Ureter (tissue), 1 donor: ENCODE measurements at regions not wholly inside any gene's neighbourhood (a gene's known extent, or its start where the extent isn't known, plus 50 kb on each side); places are given as distances from the start of the nearest gene placed in this dataset.

Experiments used
- DNase-seq: peaks from one replicate; pipeline ENCODE4 v3.0.0-alpha.2; 2020; ENCODE audit warnings: low spot score
- donor health status: DM: yes; HTN: yes; CAD: no.

DNA sequence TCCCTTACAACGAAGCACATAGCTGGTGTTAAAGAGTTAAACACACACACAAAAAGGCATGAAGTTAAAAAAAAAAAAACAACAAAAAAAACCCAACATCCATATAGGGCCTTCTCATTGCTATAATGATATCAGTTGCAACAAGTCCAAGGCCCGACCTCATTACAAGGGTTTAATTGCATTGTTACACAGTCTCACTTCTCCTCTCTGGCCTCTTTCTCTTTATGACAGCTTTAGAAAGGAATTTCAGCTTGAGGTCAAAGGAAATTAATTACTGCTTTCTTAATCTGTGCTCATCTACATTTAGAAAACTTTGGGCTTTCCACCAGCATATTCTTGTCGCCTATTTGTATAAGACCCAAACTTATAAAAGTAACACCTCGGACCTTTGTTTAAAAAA, 342.1 kb downstream of the NR2F2 start:
- no peak for DNase-seq

DNA sequence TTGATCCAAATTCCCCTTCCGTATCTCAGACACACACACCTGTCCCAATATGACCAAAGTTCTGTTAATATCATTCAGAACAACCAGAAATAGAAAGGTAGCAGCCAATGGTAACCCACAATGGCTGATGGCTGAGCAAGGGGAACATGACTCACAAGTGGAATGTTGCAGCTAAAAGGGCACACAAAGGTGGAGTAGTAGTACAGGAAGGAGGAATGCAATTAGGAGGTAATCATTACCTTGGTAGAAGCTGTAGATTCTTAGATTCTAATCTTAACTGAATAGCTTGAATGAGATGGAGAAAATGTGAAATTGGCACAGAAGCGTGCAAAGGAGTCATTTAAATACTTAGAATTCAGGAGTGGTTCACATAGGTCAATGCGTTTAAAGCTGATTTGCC, 347.9 kb downstream of the NR2F2 start:
- DNase-seq = no peak

DNA sequence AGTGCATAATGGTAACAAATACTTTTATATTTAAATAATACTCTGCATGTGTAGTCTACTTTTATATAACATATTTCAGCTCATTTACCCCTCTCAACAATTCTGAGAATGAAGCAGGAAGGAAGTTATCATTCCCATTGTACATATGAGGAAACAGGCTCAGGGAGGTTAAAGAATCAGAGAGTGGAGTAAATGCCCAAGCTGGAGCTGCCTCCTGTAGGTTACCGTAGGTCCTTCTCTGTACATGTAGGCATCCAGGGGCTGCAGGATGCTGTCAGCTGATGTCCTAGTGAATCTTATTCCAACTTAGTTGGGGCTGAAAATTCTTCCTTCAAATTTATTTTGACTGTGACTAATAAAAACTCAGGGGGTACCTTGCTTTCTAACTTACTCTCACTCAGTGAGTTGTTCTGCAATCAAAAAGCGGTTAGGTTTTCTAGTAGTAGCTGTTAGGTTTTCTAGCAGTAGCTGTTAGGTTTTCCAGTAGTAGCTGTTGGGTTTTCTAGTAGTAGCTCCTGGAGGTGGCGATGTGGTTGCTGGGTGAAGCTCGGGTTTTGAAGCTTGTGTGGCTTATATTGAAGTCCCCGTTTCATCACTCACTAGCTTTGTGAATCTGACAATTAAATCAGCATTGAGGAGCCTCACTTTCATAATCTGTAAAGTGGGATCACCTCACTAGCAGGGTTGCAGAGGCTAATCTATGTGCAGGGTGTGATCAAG, 357.0 kb downstream of the NR2F2 start:
- no peak for DNase-seq

DNA sequence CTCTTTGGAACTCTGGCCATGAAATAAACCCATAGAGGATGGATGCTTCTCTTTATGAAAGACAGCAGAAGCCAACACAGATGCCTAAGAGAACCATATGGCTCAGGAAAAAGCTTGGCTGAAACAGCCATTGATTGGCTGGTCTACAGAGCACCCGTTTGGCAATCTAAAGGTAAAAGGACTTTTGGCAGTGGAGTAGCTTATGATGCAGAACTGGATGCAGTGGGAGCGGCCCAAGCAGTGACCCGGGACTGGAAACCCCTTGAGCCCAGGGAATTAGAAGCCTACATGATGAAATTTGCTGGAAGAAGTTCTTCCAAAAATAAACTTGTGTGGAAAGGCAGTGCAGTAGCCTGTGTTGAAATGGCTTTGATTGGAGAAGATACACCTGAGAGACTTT, 360.2 kb downstream of the NR2F2 start:
- DNase-seq = no peak

DNA sequence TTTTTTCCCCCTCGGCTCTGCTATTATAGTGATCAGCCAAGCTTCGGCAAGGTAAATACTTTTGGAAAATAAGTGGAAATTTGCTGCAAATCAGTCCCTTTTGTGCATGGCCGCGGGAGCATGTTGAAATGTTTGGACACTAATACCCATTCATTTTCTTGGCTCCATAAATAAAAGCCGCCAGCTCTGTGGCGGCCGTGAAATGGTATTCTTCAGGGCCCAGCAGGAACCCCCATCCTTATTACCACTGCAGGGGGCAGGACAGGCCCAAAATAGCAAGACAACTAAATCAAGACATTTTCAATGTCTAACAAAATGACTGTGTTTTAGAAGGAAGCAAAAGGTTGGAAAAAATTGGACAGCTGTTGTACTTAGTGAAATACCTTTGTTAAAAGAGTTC, 362.3 kb downstream of the NR2F2 start:
- no peak for DNase-seq

DNA sequence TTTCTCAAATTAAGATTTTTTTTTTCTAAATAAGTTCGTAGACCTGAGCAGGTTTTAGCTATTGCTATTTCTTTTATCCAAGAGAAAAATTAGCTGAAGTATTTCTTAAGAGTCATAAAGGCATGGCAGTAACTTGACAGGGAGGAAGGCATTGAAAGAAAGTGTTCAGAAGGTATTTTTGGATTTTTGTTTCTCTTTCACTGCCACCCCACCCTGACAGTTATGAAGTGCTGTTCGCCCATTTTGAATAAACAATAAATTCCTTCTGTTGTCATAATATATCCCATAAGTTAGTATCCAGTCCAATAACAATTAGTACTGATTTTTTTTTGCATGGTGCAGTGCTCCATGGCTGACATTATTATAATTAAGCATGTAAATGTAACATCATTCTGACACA, 363.0 kb downstream of the NR2F2 start:
- DNase-seq = no peak

DNA sequence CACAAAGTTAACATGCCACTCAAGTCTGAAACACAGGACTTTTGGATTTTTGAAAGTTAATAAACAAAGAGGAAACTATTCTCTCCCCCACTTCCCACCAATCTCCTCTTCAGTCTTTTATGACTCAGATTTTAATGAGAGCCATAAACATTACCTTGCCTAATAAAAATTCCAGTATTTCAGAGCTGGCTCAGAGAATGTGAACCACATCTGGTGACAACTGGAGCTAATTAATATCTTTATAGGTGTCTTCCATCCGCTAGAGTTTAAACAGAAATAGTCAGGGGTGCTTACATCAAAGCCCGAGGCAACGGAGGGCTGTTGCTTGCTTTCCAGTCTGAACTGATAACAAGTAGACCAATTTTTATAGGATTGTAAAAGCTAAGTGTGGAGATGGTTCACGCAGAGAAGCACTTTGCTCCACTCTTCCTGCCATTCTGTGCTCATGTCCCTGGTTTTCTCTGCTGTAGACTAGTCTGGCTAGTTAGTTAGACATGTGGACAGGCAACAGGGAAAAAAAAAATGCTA, 363.6 kb downstream of the NR2F2 start:
- DNase-seq = no peak

DNA sequence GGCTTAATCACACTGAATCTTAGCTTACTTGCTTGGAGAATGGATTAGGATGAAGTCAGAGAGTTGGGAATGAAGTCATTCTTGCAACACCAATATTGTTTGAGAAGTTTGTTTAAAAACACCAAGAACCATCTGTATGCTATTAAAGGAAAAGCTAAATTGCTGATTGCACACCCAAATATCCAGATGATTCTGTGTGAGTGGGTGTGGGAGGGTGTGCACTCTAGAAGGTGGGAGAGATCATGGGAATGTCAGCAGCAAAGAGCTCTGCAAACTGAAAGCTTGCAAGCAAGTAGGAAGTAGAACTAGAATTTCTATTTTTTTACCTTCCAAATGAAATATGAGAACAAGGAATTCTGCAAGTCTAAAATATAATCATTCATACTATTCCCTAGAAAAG, 364.9 kb downstream of the NR2F2 start:
- DNase-seq = no peak

DNA sequence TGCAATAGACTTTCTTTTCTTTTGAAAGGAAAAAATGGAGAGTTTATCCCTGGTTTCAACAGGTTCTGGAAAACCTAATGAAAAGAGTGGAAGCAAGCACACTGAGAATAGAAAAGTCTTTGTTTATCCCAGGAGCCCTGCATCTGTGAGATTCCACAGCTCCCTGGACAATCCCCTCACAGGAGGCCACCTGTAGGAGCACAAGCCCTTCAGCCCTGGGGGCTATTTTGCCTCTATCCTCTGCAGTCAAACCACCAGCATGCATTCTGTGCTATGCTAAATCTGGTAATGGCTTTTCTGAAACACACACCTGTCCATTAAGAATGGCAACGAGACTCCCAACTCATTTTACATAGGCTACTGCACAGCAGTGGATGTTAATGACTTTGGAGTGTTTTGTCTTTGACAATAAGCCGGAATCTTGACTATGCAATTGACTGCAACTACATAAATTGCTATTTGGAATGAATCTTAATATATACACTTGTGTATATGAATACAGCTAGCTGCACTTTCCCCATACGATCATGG, 369.4 kb downstream of the NR2F2 start:
- DNase-seq = no peak

DNA sequence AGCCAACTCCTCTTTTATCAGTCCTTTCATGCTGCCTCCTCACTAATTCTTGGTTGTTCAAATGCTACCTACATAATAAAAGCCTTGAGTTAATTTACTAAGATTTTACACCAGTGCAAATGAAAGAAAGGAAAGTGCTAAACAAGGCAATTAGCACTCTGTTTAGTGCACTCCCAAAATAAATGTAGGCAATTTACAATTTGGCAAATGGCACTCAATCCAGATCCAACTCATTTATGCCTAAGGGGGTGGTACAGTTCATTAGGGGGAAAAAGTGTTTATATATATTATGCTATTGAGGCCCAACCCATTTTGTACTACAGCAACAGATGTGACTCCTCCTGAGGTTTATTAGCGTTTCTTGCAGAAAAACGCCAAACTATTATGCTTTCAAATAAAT, 370.1 kb downstream of the NR2F2 start:
- no peak for DNase-seq

DNA sequence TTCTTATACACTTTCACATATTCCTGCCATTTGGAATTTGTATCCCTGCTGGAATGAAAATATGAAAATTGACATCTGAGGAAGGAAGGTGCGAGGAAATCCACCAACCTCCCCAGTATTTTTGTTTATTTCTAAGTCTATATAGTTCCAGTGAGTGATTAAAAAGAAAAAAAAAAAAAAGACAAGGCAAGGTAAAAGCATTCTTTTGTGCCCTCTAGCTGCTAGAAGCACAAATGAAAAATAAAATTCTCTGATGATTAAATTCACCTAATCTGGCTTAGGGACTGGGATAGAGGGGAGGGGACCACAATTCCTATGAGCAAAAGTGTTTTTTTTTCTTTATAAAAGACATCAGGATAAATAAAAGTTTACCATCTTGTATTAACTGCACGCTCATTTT, 370.9 kb downstream of the NR2F2 start:
- no peak for DNase-seq

DNA sequence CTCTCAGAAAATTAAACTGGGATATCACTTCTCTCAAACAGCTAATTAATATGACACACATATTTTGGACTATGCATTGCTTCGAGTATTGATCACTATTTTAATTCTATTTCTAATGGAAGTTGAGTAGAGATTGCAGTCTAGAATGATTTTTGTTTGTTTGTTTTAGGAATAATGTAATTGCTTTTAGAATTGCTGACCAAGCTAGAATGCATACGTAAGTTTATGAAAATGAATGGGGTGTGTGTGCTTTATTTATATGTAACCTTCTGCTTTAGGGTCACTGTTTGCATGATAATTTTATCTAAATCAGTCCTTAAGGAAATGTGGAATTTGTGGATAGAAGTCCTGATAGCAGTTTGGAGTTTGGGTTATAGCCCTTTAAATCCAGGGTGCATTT, 371.4 kb downstream of the NR2F2 start:
- DNase-seq = no peak

DNA sequence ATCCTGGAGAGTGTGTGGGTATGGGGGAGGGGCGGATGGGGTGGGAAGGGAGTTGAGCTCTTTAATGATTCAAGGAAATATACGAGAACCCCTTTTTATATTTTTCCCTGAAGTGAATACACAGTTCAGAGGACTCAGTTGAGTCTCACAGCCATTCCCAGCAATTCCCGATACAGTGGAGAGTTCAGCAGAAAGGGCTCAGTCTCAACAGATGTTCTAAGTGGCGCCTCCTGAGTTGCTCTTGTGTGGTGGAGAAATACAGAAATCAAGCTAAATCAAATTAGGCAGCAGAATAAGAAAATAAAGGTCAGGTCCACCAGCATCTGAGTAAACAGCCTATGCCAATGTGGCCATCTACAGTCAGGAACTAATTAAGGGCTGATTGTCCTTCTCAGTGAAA, 372.1 kb downstream of the NR2F2 start:
- DNase-seq = no peak

DNA sequence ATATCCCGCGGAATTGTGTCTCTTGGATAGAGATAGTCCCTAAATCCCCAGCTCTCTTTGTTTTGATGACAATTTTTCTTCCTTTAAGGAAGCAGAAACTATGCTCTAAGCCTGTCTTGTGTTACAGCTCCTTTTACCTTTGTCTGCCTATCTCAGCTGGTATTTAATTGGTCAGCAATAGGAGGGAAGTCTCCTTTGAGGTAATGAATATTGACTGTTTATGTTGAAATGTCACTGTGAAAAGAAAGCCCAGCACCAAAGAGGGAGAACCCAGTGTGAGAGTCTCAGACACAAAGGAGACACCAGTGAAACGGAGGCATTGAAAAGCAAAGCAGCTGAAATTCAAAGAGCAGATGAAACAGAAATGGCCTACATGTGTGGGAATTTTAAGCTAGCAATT, 372.6 kb downstream of the NR2F2 start:
- no peak for DNase-seq

DNA sequence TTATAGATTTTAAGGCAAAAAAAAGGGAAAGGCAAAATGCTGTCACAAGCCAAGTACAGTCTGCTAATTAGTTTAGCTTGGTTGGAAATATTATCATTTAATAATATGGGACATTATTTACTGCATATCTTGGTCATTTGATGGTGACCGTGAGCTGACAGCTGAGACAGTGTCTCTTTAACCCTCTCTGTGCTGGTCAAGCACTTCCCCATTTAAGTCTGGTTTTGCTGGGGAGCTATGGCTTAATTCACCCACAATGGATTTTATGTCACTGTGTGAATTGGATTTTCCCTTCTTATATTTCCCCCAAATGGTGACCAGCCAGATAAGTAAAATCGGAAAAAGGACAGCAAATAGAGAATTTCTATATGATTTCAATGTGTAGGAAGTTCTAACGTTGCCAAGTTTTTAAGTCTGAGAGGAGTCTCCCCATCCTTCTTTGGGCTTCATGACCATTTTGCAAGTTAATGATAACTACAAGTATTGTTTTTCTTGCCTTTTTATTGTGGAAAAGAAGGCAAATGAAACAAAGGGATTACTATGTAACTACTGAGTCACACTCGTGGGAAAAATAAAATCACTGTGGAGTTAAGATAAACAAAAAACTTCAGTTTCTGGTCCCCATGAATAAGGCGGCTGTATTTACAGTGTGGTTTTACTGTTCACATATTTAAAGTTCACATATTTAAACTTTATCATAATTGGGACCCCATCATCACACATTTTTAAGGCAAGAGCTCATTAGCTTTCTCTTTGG, 373.5 kb downstream of the NR2F2 start:
- no peak for DNase-seq

DNA sequence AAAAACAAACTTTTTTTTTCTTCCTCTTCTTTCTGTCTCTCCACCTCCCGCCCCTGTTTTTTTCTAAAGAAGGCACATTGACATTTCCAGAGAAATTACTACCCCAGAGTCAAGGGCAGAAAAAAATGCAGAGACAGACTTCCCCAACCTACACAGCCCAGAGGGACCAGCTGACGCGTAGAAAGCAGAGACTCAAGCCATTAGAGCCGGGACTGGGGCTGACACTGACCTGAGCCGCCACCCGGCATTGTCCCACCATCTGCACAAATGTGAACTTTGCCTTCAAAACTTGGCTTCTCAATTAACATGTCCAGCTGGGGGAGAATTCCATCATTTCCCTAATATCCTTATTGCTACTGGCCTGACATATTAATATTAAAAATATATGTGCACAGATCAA, 385.6 kb downstream of the NR2F2 start:
- DNase-seq = no peak

DNA sequence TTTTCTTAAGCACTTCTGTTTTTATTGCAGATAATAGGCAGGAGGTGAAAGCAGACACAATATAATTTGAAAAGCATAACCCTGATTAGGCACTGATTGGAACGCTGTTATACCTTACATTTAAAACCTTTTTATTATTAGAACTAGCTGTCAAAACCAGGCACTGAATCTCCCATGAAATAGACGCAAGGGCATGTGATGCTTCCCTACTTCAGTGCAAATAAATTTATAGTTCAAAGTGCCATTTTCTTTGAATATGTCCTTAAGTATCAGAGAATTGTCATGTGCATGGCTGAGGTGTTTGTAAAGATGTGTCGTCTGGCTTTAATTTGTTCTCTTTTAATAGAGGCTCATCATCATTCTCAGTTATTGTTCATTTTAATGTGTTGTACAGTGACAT, 386.0 kb downstream of the NR2F2 start:
- no peak for DNase-seq

DNA sequence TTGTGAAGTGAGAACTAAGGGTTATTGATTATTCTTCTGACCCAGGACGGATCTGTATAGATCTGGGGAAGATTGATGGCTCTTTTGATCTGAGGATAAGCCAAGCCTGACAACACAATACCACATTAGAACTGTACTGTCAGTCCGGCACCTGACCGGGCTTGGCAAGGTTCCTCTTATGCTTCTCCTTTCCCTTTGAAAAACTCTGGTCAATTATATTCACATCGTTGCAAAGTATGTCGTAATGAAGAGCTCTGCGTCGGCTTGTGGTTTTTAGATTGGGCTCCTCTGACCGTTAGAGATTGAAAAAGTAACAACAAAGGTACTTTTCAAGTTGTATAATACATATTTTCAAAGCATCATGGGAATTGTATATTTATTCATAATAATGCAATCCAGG, 389.8 kb downstream of the NR2F2 start:
- DNase-seq = no peak

DNA sequence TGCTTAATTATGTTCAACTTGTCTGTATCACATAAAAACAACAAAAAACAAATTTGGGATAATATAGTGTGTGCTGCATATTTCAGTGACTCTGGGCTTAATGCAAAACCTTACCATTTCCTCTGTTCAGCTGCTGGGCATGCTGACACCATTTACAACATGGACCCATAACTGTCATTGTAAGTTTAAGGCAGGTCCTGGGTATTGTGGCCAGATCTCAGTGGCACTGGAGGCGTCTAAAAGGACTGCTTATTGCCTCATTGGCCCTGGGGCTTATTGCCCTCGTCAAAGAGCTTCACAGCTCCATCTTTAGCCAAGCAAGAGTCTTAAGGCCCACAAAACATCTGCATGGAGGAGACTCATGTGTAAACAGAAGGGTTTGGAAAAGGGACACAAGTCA, 390.2 kb downstream of the NR2F2 start:
- no peak for DNase-seq

DNA sequence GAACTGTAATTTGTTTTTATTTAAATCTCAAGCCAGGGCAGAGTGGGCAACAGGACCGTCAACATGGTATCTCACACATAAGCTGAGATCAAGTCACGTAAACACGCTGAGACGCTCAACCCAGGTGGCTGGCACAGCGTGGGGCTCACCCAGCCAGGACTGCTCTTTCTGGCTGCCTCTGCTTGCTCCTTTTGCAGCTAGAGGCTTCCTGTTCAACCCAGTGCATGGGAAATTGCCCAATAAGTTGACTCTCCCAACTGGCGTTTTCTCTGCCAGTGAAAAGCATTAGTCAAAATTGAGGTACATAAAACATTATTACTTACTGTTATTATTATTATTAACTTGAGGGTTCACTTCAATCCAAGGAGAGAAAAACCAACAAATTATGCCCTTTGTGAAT, 398.1 kb downstream of the NR2F2 start:
- no peak for DNase-seq

DNA sequence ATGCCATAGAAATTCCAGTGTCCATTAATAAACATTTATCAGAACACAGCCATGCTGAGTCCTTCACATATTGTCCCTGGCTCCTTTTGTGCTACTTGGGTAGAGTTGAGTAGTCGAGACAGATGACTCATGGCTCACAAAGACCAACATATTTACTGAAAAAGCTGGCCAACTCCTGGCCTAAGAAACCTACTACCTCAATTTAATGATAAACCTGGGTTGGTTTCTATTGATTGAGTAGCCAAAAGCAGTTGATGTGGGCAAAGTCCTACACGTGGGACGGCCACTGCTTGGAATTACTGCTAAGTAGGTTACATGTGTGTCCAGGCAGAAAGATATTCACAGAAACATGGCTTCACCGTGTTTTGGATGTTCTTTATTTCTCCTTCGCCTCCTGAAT, 402.2 kb downstream of the NR2F2 start:
- DNase-seq = no peak

DNA sequence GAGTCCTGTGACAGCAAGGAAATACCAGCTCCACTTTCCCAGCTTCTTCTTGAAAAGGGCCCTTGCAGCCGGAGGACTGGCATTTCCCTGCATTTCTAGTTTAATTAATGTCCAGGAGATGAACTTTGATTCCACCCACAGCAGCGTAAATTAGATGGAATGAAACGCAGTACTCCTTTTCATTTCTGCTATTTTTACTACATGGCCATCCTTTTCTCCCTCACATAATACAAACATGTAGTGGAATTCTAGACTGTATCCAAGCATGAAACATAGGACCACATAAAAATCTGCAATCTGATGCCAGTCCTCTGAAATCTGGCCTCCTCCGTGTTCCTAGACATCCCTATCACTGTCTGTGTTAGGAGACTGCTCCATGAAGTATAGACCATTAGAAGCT, 403.2 kb downstream of the NR2F2 start:
- DNase-seq = no peak

DNA sequence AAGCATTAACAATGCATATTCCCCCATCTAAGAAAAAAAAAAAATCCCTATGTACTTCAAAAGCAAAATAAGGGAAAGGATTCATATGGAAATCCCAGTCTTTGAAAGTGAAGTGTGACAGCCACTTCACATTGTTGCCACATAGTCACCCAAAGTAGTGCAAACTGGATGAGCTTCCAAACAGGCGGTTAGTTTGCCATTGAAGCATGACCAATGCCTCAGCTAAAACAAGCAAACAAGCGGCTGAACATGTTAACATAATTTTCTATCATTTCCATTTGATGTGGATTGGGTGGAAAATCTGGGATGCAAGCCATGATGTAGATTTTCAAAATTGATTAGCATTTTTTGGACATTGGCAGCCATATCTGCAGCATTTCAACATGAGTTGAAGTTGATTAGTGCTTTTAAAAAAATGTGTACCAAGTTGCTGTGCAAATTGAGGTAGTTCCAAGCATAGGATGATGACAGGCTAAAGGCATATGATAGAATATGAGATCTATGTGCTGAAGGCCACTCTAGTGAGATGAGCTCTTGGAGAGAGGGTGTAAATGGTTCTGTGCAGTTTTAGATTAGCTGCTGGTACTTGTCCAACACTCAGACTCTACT, 405.2 kb downstream of the NR2F2 start:
- DNase-seq = no peak
